Retina (tissue), 1 donor: ENCODE measurements at regions not wholly inside any gene's neighbourhood (a gene's known extent, or its start where the extent isn't known, plus 50 kb on each side); places are given as distances from the start of the nearest gene placed in this dataset.
A peak's percentile ranks its signal among the peaks of the same experiment; 100 is the strongest.

ENCODE experiments used
- DNase-seq: peaks from one replicate; pipeline ENCODE4 v3.0.0-alpha.2; 2016

GRCh38 chr3:193780810-193781478 lies 187.9 kb downstream of the OPA1 start:
- DNase-seq, result peak; percentile 83

GRCh38 chr3:193782276-193782647 lies 189.3 kb downstream of the OPA1 start:
- DNase-seq, result no peak

GRCh38 chr3:193782747-193783146 lies 189.7 kb downstream of the OPA1 start:
- DNase-seq, result no peak

GRCh38 chr3:193783166-193783896 lies 190.3 kb downstream of the OPA1 start:
- no peak for DNase-seq

- no peak for DNase-seq
Measured at GRCh38 chr3:193784822-193785221, 191.8 kb downstream of the OPA1 start.

GRCh38 chr3:193787496-193787870 lies 194.5 kb downstream of the OPA1 start:
- DNase-seq, result no peak

- peak; percentile 86 for DNase-seq
Measured at GRCh38 chr3:193788189-193788991, 195.4 kb downstream of the OPA1 start.

GRCh38 chr3:193789455-193789854 lies 196.4 kb downstream of the OPA1 start:
- DNase-seq, result no peak

GRCh38 chr3:193790086-193790990 lies 197.3 kb downstream of the OPA1 start:
- no peak for DNase-seq

- DNase-seq, result no peak
Measured at GRCh38 chr3:193791041-193792032, 198.3 kb downstream of the OPA1 start.

- no peak for DNase-seq
Measured at GRCh38 chr3:193793123-193793522, 200.1 kb downstream of the OPA1 start.

GRCh38 chr3:193794002-193794881 lies 201.2 kb downstream of the OPA1 start:
- no peak for DNase-seq

- DNase-seq, result no peak
Measured at GRCh38 chr3:193795062-193795690, 202.2 kb downstream of the OPA1 start.

GRCh38 chr3:193796089-193796488 lies 203.1 kb downstream of the OPA1 start:
- DNase-seq, result no peak

- DNase-seq, result no peak
Measured at GRCh38 chr3:193797566-193797965, 204.6 kb downstream of the OPA1 start.

- DNase-seq, result no peak
Measured at GRCh38 chr3:193798051-193798450, 205.0 kb downstream of the OPA1 start.

GRCh38 chr3:193800138-193801043 lies 207.4 kb downstream of the OPA1 start:
- DNase-seq, result no peak

GRCh38 chr3:193801097-193801496 lies 208.1 kb downstream of the OPA1 start:
- no peak for DNase-seq

GRCh38 chr3:193803288-193803687 lies 210.3 kb downstream of the OPA1 start:
- DNase-seq, result no peak
